SU-DHL-6 (cell line): ENCODE measurements at regions not wholly inside any gene's neighbourhood (a gene's known extent, or its start where the extent isn't known, plus 50 kb on each side); places are given as distances from the start of the nearest gene placed in this dataset.

ENCODE experiments used
- CTCF ChIP-seq: fragments of 200-600 bp; sonication (generic); IDR thresholded peaks from one replicate; pipeline ENCODE4 v1.5.1; 2017; ENCODE audit warnings: antibody characterized with exemption, mild to moderate bottlenecking, low read length, moderate library complexity; ENCODE audit not compliant: insufficient read depth, poor library complexity, severe bottlenecking
- EZH2phosphoT487 ChIP-seq: fragments of 200-600 bp; sonication (generic), shearing (Covaris generic); conservative IDR thresholded peaks from 2 replicates; pipeline ENCODE4 v1.6.1; 2018; ENCODE audit warnings: mild to moderate bottlenecking, antibody characterized with exemption, low read length, moderate library complexity, mixed read lengths

GRCh38 chrX:125395626-125396025 is 76.0 kb downstream of the TEX13C start:
- TF ChIP-seq CTCF (no peak), EZH2phosphoT487 (no peak)
